A549 (cell line): ENCODE measurements at regions not wholly inside any gene's neighbourhood (a gene's known extent, or its start where the extent isn't known, plus 50 kb on each side); places are given as distances from the start of the nearest gene placed in this dataset.

Source experiments
- ATAC-seq, 2 experiments: fragments of 200-7000 bp in 1 of 2; fragments of >200 bp in 1 of 2; cut with Nextera tagmentation in 1 of 2; cut with Tn5 transposase in 1 of 2; 3 replicates each; pipeline versions ENCODE4 v1.8.0 to v1.9.1; 2018 to 2020; ENCODE audit warnings: mild to moderate bottlenecking in 1 of 2, moderate library complexity in 1 of 2
- CTCF ChIA-PET: fragments of 300-600 bp; sonication (Branson Sonifier 250); formaldehyde crosslinking; extraction: SDS; loops from one replicate; lab custom pipeline; 2021; ENCODE audit warnings: antibody characterized with exemption, inconsistent platforms; lab: Yijun Ruan, JAX
- POLR2A ChIA-PET: fragments of 350-600 bp; formaldehyde crosslinking; extraction: SDS; loops from one replicate; lab custom pipeline; 2021; ENCODE audit warnings: antibody characterized with exemption, inconsistent platforms; lab: Yijun Ruan, JAX
- DNase-seq, 2 experiments: peaks; one replicate each; pipeline versions ENCODE4 v3.0.0 to v3.0.0-alpha.2; 2011 to 2016; ENCODE audit warnings: low read depth in 1 of 2, low spot score in 1 of 2
- FAIRE-seq: peaks from 2 replicates; lab custom pipeline; 2011; peaks lifted over from hg19 to GRCh38; lab: Jason Lieb, UNC
- H3K27ac ChIP-seq, 2 experiments: fragments of >200 bp; sonication (Bioruptor Twin); formaldehyde crosslinking; 3 replicates each; pipeline ENCODE4 v1.5.1; 2016 to 2017
- H3K4me1 ChIP-seq: fragments of >200 bp; sonication (Bioruptor Twin); formaldehyde crosslinking; 3 replicates; pipeline ENCODE4 v1.6.1; 2016
- H3K4me2 ChIP-seq: fragments of >200 bp; sonication (Bioruptor Twin); formaldehyde crosslinking; 3 replicates; pipeline ENCODE4 v1.6.1; 2016
- H3K4me3 ChIP-seq: fragments of >200 bp; sonication (Bioruptor Twin); formaldehyde crosslinking; 3 replicates; pipeline ENCODE4 v1.5.1; 2016
- H3K9me3 ChIP-seq: fragments of >200 bp; sonication (Bioruptor Twin); formaldehyde crosslinking; 3 replicates; pipeline ENCODE4 v1.6.1; 2016
- BHLHE40 ChIP-seq: IDR thresholded peaks from 2 replicates; pipeline ENCODE4 v1.6.1; 2012; ENCODE audit warnings: low read depth, low read length, inconsistent platforms
- CEBPB ChIP-seq, 2 experiments: fragments of >200 bp in 1 of 2; sonication (Bioruptor Twin) in 1 of 2; formaldehyde crosslinking in 1 of 2; IDR thresholded peaks; 2 replicates each; pipeline ENCODE4 v1.6.1; 2012 to 2016
- HDAC2 ChIP-seq: fragments of 200-600 bp; sonication (generic); IDR thresholded peaks from 2 replicates; pipeline ENCODE4 v1.6.1; 2016
- HOXB5 ChIP-seq: fragments of 250-450 bp; sonication (Bioruptor Pico); IDR thresholded peaks from 2 replicates; pipeline ENCODE4 v1.5.0; 2020; ENCODE audit warnings: mild to moderate bottlenecking, moderate library complexity
- JUNB ChIP-seq: fragments of >200 bp; sonication (Bioruptor Twin); formaldehyde crosslinking; IDR thresholded peaks from 2 replicates; pipeline ENCODE4 v1.6.1; 2016
- KDM5A ChIP-seq: fragments of 200-600 bp; sonication (generic); IDR thresholded peaks from 2 replicates; pipeline ENCODE4 v1.6.1; 2016; ENCODE audit warnings: antibody characterized with exemption, mild to moderate bottlenecking
- MYC ChIP-seq: IDR thresholded peaks from 2 replicates; pipeline ENCODE4 v1.6.1; 2012; ENCODE audit warnings: mild to moderate bottlenecking, inconsistent platforms, low read length, improper control_type of control experiment, borderline replicate concordance
- RCOR1 ChIP-seq: fragments of 150-350 bp; IDR thresholded peaks from 2 replicates; pipeline ENCODE4 v1.6.1; 2014; ENCODE audit warnings: antibody characterized with exemption, low read length, low read depth
- ZNF302 ChIP-seq: fragments of 250-450 bp; sonication (Bioruptor Pico); IDR thresholded peaks from 2 replicates; pipeline ENCODE4 v1.9.0; 2021; ENCODE audit warnings: inconsistent platforms, mild to moderate bottlenecking, moderate library complexity
- WGBS: methylation state at CpG from one replicate; pipeline ENCODE4 v1.1.6; 2017; ENCODE audit errors: missing lambda C conversion rate; 5-methylcytosine and 5-hydroxymethylcytosine counted together
- TF ChIP-seq, protein P1 (sequence below): fragments of >200 bp; sonication (Bioruptor Twin); formaldehyde crosslinking; IDR thresholded peaks from 3 replicates; pipeline ENCODE4 v1.5.1; 2016
- TF ChIP-seq, protein P2 (sequence below): fragments of >200 bp; sonication (Bioruptor Twin); formaldehyde crosslinking; IDR thresholded peaks from 2 replicates; pipeline ENCODE4 v1.6.1; 2016
- TF ChIP-seq, protein P3 (sequence below): fragments of >200 bp; sonication (Bioruptor Twin); formaldehyde crosslinking; IDR thresholded peaks from 3 replicates; pipeline ENCODE4 v1.6.1; 2016
- TF ChIP-seq, protein P4 (sequence below): fragments of 250-450 bp; sonication (Bioruptor Pico); IDR thresholded peaks from 2 replicates; pipeline ENCODE4 v1.5.0; 2021; ENCODE audit warnings: mild to moderate bottlenecking, moderate library complexity, borderline replicate concordance
- TF ChIP-seq, protein P5 (sequence below): fragments of 150-350 bp; IDR thresholded peaks from 2 replicates; pipeline ENCODE4 v1.6.1; 2014; ENCODE audit warnings: low read depth, mild to moderate bottlenecking, low read length
- TF ChIP-seq, protein P6 (sequence below): IDR thresholded peaks from 2 replicates; pipeline ENCODE4 v1.6.1; 2012; ENCODE audit warnings: low read depth, borderline replicate concordance

DNA sequence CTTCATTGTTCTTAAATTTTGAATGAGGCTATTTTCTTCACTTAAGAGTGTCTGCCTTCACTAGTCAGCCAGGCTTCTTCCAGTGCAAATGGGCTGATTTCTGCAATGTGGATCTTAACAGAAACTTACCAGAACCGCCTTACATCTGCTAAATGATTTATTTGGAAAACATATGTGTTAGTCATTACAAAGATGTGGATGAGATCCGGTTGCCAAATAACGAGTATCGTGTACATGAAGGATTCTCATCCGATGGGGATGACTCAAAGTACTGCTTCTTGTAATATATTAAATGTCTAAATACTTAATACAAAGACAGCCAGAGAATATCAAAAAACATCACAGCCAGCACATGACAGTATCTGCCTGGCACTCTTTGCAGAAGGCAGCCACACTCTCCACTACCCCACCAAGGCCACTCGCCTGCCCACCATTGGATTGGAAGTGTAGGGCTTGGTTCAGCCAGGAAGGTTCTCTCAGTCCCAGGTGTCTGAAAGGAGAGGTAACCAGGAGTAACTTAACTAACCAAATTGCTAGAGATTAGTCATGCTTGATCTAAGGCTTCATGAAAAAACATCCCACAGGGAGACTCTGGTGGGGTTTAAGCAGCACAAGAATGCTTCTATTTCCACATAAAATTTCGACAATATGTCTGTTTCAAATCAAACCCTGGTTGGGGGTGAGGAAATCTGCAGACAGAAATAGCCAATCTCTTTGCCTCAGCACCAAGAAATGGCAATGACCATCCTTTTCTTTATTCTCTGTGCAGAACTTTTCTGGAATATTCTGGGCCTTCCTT lies 174.8 kb downstream of the GADD45G start:
- Histone ChIP-seq H3K4me2 (no peak overlapping the region), H3K9me3 (no peaks in the 10 kb centered on the region), H3K27ac (no peak overlapping the region), H3K4me3 (no peak overlapping the region), H3K4me1 (no peaks in the 10 kb centered on the region)
- ChIA-PET CTCF (interaction anchor here (1.3 kb wide), 1 partner anchor 63 kb away, joined by 3 read pairs; no protein-coding TSS in a partner anchor), POLR2A (no interaction called here)
- DNase-seq (no peak), ATAC-seq (no peak), FAIRE-seq (no peak)
- 63% methylated on average over 7 of the region's 7 CpGs for WGBS
- no peak for TF ChIP-seq KDM5A
- TF ChIP-seq JUNB = no peak
- TF ChIP-seq, protein P1, sequence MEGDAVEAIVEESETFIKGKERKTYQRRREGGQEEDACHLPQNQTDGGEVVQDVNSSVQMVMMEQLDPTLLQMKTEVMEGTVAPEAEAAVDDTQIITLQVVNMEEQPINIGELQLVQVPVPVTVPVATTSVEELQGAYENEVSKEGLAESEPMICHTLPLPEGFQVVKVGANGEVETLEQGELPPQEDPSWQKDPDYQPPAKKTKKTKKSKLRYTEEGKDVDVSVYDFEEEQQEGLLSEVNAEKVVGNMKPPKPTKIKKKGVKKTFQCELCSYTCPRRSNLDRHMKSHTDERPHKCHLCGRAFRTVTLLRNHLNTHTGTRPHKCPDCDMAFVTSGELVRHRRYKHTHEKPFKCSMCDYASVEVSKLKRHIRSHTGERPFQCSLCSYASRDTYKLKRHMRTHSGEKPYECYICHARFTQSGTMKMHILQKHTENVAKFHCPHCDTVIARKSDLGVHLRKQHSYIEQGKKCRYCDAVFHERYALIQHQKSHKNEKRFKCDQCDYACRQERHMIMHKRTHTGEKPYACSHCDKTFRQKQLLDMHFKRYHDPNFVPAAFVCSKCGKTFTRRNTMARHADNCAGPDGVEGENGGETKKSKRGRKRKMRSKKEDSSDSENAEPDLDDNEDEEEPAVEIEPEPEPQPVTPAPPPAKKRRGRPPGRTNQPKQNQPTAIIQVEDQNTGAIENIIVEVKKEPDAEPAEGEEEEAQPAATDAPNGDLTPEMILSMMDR = no peak
- TF ChIP-seq BHLHE40 = no peak
- TF ChIP-seq, protein P2, sequence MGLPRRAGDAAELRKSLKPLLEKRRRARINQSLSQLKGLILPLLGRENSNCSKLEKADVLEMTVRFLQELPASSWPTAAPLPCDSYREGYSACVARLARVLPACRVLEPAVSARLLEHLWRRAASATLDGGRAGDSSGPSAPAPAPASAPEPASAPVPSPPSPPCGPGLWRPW = no peak
- TF ChIP-seq, protein P3, sequence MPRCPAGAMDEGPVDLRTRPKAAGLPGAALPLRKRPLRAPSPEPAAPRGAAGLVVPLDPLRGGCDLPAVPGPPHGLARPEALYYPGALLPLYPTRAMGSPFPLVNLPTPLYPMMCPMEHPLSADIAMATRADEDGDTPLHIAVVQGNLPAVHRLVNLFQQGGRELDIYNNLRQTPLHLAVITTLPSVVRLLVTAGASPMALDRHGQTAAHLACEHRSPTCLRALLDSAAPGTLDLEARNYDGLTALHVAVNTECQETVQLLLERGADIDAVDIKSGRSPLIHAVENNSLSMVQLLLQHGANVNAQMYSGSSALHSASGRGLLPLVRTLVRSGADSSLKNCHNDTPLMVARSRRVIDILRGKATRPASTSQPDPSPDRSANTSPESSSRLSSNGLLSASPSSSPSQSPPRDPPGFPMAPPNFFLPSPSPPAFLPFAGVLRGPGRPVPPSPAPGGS = no peak
- no peak for TF ChIP-seq CEBPB (IDR thresholded peaks at IDR 0.05)
- no peak for TF ChIP-seq ZNF302 (CRISPR knock-in tag)
- no peak for TF ChIP-seq HDAC2
- TF ChIP-seq HOXB5 (CRISPR knock-in tag) = no peak
- TF ChIP-seq, protein P4, sequence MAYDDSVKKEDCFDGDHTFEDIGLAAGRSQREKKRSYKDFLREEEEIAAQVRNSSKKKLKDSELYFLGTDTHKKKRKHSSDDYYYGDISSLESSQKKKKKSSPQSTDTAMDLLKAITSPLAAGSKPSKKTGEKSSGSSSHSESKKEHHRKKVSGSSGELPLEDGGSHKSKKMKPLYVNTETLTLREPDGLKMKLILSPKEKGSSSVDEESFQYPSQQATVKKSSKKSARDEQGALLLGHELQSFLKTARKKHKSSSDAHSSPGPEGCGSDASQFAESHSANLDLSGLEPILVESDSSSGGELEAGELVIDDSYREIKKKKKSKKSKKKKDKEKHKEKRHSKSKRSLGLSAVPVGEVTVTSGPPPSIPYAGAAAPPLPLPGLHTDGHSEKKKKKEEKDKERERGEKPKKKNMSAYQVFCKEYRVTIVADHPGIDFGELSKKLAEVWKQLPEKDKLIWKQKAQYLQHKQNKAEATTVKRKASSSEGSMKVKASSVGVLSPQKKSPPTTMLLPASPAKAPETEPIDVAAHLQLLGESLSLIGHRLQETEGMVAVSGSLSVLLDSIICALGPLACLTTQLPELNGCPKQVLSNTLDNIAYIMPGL = no peak
- no peak for TF ChIP-seq RCOR1
- TF ChIP-seq, protein P5, sequence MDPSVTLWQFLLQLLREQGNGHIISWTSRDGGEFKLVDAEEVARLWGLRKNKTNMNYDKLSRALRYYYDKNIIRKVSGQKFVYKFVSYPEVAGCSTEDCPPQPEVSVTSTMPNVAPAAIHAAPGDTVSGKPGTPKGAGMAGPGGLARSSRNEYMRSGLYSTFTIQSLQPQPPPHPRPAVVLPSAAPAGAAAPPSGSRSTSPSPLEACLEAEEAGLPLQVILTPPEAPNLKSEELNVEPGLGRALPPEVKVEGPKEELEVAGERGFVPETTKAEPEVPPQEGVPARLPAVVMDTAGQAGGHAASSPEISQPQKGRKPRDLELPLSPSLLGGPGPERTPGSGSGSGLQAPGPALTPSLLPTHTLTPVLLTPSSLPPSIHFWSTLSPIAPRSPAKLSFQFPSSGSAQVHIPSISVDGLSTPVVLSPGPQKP = no peak
- TF ChIP-seq MYC = no peak
- TF ChIP-seq, protein P6, sequence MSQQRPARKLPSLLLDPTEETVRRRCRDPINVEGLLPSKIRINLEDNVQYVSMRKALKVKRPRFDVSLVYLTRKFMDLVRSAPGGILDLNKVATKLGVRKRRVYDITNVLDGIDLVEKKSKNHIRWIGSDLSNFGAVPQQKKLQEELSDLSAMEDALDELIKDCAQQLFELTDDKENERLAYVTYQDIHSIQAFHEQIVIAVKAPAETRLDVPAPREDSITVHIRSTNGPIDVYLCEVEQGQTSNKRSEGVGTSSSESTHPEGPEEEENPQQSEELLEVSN = no peak

DNA sequence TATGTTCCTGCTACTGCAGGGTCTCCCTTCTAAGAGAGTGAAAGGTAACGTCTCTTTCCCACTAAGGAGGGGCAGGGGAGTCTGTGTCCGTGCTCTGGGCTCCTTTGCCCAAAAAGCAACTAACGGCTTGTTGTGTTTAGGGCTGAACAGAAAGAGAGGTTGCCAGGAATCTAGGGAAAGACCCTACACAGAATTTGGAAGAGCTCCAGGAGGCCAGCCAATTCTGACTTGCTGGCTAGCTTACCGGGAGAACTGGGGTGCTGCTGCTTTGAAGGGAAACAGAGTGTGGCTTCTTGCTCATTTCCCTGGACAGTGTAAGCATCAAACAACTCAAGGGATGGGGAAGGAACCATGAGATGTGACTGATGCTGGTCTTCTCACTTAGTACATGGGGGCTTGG lies 176.1 kb downstream of the GADD45G start:
- H3K9me3 ChIP-seq = no peaks in the 10 kb centered on the region
- TF ChIP-seq JUNB (no peak), HDAC2 (no peak)
- TF ChIP-seq, all 56 proteins: peak for 0
- ChIA-PET POLR2A (no interaction called here), CTCF (interaction anchor here (1.0 to 1.3 kb wide), 2 partner anchors 36 to 62 kb away, joined by 3 read pairs; no protein-coding TSS in a partner anchor)
- DNase-seq = no peak
- Histone ChIP-seq H3K4me3 (no peak overlapping the region), H3K4me1 (no peaks in the 10 kb centered on the region), H3K4me2 (no peak overlapping the region), H3K27ac (no peak overlapping the region)
- FAIRE-seq = no peak
- 47% methylated on average over 4 of the region's 4 CpGs for WGBS
- ATAC-seq = no peak
